GM19463 (cell line): ENCODE measurements at regions not wholly inside any gene's neighbourhood (a gene's known extent, or its start where the extent isn't known, plus 50 kb on each side); places are given as distances from the start of the nearest gene placed in this dataset.

Experiments
- ATAC-seq: cut with Tn5 transposase; IDR thresholded peaks from one replicate; pipeline ENCODE4 v1.9.1; 2021; ENCODE audit warnings: mild to moderate bottlenecking, moderate library complexity; ENCODE audit not compliant: unreplicated experiment

DNA sequence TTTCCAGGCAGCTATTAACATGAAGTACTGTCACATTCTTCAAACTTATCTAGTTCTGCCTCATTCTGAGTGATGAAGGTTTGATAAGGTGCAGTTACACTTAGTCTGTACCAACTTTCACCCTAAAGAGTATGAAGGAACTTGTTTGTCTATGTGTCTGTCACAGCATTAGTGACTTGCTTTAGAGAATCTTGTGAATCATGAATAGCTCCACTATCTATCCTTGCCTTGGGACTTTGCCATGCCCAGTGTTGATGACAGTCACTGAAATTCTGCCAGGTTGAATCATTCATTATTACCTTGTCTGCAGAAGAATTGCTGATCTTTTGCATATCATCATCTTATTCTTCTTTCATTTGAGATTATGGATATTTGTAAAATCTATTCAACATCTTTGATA is 50.9 kb upstream of the A1CF start:
- no peak for ATAC-seq

DNA sequence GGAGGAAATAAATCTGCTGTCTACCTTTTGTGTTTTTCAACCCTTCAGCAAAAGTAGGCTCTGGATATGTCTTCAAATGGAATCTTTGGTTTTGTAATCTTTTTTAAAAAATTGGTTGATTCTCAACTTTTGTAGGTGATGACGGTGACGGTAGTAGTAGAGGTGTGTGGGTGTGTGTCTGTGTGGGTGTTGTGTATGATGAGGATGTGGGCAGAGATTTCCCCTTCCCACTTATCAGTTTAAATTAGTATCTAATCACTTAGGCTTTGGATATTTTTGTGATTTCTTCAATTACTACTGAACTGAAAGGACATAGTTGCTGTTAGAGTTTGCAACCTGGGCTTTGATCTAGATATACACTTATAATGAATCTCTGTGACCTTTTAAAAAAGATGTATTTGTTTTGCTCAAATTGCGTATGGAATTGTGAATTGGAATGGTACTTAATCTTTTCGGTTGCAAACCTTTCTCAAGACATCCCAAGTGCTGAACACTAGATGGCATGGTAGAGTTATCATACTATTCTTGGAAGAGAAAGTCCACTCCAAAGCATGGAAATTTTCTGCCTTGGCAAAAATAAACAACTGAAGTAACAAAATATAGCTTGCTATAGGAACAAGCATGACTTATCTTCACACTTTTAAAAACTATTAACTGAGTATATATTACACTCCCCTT is 51.9 kb upstream of the A1CF start:
- ATAC-seq = no peak

DNA sequence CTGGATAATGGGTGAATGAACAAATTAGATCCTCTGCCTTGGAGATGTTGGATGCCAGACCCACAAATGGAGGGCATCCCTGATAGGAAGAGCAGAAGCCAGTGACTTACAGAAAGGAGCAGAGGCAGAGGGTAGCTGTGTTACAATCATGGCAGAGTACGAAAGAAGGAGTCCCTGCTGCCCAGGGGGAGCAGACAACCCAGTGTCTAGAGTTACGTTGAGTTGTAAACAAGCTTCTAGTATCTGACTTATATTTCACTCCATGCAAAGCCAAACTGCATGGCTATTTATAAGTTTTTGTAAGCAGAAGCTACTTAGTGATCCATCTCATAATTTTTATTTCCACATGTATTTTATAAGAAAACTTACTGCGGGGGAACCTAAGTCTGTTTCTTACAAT is 56.2 kb upstream of the A1CF start:
- no peak for ATAC-seq

DNA sequence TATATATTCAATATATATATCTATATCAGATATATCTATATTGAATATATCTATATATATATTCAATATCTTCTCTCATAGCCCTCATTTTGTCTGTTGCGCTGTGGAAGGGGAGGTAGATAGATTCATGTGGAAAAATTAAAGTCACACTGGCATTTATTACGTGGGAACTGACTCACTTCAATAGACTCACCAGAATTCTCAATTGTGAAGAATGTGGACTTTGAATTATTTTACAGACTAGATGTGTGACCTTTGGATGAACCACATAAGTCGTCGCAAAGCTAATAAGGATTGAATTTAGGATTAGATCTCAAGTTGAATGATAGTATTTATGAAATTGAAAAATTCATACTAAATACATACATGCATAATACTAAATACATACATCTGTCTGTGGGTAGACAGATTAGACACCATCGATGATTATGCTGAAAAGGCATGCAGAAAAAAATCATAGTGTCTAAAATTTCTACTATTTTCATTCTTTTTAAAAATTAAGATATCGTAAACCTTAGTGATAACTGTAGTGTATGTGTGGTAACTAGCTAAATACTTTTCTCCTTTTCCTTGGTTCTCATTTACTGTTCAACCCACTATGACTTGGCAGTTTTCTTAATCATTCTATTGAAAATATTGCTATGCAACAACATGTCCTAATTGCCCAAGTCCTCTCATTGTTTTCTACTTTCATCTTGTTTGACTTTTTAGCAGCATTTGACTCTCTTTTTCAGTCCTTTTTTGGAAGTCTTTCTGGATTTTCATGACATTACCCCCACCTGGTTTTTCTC is 61.8 kb upstream of the A1CF start:
- no peak for ATAC-seq

DNA sequence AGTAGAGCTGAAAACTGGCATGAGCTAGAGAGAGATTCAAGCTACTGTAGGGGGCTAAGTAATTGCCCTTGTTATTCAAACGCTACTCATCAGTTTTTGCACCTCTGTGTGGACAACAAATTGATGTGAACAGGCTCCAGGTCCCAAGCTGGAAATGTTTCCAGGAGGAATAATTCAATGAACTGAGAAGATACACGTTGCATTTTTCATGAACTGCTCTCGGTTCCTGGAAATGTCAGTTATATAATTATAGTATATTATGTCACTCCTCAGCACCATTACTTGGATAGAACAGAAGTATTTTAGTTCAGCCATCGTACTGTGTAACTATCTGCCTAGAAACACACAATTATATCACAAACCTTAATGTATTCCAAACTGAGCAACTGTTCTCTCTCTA is 65.9 kb upstream of the A1CF start:
- no peak for ATAC-seq

DNA sequence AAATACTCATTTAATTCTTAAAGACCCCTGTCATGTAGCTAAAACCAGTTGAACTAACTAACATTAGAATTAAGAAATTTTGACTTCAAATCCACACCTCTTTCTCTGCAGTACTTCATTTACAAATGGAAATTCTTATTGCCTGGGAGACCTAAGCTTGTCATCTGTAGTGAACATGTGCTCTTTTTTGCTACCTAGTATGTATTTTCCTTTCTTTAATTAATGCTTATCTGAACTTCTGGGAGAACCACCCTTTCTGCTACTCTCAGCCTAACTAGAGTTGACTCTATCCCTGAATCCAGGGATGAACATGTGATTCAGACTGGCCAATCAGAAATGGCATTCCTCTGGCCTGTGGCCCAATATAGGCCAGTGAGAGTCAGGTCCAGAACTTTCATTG is 75.9 kb upstream of the A1CF start:
- no peak for ATAC-seq

DNA sequence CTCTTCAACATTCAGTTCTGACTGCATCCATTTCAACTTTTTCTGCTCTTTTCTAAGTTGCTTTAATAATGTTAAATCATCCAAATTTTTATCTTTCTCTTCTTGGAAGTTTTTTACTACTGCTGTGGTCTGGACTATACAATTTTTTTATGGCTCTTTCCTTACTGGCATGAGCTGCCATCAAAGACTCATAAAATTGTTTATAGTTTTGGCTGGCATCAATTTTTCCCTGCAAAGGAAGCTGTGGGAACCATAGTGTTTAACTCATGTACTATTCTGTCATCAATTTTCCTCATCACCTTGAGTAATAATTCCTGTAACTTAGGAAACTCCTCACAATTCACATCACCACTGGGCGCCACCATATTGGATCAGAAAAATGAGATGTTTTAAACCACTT is 77.6 kb upstream of the A1CF start:
- no peak for ATAC-seq

DNA sequence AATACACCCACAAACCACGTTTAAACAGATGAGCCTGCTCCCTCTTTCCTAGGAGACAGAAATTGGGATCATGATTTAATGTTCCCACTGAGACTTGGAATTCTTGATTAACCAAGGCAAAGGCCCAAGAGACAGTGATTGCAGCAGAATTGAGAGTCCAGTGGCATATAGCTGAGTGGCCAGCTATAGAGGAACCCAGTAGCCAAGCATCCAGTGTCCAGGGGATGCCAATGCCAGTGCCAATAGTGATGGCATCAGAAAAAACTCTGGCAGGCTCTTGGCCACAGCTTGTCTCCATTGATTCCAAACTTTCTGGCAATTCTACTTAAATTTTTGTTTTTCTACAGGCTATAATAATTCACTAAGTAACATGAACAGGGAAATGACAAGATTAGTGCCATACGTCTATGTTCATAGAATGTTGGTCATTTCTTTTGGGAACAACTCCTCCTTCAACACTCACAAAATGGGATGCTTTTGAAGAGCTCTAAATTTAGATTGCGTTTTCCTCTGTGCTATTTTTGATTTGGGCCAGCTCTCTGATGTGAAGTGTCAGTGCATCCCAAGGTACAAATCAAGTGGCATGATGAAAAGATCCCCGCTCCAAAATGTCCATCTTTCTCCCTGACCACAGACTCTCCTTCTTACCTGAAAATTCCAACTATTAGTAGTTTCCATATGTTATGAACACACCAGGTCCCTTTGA is 83.1 kb upstream of the A1CF start:
- ATAC-seq = no peak

DNA sequence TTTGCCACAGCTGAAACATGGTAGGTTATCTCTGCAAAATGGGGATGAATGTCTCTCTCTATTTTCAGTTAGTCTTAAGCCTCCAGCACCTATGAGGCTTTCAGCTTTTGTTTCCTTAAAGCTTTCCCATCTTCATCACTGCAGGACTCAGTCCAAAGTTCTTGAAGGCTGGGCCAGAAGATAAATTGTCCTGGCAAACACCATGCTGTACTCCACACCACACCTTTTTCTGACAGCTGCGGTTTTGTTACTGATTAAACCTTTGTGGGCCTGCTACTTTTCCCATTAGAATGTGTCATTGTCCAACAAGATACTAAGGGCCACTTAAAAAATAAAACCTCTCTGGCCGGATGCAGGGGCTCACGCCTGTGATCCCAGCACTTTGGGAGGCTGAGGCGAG is 87.2 kb upstream of the A1CF start:
- peak; percentile 71 for ATAC-seq

DNA sequence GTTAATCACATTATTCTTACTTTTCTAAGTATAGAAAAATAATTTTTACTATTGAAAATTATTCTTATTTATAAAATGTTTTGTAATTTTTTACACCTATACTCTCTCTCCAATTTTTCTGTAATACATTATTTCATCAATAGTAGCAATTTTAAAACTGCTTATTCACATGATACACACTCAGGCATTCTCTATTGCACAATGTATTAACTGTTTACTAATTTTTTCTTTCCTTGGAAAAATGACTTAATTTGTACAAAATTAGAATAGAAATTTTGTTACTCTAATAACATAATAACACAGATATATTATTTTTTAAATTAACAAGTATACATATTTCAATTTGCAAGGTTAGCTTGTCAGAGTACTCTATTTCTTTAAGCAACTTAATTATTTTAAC is 92.9 kb upstream of the PRKG1 start:
- no peak for ATAC-seq

DNA sequence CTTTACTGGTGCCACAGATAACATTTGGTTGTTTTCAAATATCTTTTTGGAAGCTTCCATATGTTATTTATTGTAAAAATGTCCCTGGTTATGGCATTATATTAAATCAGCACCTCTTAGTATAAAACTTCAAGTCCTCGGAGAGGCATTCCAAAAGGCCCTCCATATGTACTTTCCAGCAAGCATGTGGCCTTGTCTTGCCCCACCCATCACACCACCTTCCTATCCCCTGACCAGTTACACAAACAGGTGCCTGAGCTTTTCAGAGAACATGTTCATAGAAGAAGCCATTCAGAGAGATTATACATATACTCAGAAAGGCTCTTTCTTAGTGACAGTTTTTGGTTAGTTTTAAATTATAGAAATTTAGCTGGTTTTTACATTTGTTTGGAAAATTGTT is 92.4 kb upstream of the PRKG1 start:
- ATAC-seq = no peak

DNA sequence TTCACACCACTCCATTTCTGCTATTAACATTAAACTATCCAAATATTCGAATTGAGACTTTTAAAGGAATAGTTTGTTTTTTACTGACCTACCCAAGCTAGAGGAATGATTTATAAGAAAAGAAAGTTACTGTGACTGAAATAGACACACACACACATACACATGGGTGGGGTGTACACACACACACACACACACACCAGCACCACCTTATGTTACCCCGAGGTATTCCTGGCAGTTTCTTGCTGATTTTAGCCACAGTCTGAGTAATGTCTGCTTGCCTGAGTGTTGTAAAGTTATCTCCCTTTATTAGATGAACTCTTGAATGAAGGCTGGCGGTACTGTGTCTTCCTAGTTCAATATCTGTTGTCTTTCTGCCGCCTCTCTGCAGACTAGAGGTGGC is 91.3 kb upstream of the PRKG1 start:
- ATAC-seq = no peak

DNA sequence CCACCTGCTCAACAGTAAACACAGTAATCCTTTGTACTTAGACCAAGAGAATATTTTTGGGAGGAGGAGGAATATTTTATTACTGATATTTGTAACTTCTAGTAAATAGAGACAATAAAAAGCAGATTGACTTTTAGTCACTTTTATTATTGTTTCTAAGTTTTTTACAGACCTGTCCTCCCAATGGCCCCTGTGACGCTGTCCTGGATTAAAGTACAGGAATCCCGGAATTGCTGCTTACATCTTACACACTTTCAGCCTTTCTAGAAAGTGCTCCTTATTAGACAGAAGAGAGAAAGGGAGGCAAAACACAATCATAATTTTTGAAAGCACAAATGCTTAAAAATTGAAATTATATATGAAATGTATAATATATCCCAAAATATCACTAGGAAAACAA is 86.4 kb upstream of the PRKG1 start:
- ATAC-seq = no peak

DNA sequence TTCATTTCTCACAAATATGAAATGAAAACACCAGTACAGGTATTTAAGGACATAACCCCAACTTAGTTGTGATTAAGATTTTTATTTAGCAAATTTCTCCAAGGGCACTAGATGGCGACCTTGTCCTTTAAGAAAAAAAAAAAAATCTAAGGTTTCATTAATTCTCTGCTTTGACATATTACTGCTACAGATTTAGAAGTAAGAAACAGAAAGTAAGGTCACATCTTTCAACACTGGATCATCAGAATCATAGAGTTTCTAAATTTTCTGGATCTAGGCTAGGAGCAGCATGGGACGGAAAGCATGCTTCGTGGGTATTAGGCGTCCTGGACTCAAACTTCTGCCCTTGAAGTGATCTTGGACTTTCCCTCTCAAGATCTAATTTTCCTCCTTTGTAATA is 85.5 kb upstream of the PRKG1 start:
- ATAC-seq = no peak

DNA sequence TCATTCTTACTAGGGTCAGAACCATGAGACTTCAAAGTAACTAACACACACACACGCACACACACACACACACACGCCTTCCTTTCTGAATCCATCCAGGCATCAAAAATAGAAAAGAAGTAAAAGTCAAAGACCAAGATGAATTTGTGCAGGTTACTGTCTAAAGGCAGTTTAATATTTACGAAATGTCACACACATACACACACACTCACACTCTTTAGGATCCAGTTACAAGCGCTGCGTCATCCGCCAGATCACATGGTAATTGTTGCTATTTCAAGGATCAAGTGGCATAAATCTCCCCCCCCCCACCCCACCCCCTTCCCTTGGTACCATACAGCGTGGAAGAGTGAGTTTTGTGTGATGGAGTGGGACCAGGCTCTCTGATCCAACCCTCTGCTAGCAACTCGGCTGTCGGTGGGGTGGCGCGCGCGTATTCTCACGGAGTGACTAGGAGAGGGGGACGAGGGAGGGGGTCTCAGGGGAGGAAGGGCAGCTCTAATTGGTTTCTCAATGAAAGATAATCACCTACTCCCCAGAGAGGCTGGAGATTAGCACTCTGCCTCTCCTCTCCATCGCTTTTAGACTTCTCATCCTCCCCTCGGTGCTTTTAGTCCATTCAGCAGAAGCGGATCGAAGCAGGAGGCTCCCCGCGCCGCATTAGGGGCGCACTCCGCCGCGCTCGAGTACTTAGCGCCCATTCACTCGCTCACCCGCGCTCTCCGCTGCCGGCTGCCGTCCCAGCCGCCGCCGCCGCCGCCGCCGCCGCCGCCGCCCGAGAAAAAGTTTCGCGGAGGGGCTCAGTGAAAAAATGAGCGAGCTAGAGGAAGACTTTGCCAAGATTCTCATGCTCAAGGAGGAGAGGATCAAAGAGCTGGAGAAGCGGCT is 83.5 kb upstream of the PRKG1 start:
- no peak for ATAC-seq

DNA sequence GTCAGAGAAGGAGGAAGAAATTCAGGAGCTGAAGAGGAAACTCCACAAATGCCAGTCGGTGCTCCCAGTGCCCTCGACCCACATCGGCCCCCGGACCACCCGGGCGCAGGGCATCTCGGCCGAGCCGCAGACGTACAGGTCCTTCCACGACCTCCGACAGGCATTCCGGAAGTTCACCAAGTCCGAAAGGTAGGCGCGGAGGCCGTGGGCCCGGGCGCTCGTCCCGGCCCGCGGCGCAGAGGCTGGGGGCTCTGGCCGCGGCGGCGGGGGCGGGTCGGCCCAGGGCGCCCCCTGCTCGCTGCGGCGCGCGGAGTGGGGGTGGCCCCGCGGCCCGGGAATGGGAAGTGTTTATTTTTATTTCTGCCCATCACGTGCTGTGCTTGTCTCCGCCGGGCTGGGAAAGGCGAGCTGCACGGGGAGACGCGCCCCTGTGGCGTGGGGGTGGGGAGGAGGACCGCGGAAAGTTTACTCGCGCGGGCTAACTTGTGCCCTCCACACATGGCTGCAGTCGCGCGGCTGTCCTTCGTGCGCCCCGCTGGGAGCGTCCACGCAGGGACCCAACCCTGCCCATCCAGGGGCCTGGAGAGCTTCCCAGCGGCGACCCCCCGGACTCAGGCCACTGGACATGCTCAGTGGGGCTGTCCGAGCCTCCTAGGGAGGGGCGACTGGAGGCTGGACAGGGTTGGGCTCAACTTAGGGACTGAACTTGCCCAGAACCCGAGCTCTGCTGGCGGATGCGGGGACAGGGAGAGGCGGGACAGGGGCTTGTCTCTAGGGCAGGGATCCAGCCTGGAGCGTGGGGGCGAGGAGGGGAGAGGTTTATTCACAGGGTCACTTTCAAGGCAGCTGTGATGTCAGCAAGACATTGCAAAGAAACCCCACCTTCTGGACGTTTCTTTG is 82.6 kb upstream of the PRKG1 start:
- no peak for ATAC-seq

DNA sequence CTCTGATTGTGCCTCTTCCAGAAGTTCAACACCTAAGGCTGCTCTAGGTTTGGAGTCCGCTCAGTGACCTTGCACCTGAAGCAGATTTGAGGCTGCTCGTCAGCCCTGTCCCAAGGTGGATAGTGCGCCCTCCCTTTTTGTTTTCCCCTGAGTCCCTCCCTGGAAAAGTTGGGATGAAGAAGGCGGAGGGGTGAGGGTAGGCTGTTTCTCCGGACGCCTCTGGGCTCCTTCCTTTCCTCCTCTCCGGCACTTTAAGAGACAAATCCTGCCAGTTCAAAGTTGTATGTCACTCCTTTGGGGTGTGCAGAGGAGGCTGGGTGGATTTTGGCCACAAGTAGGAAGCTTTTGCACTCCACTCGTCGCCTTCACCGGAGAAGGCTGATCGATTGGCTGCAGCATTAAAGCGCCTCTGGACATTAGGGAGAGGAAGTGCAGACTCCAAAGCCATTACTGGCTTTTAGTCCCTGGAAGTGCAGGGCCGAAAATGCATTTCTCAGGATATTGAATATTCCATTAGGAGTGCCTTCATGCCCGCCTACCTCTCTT is 81.9 kb upstream of the PRKG1 start:
- ATAC-seq = no peak

DNA sequence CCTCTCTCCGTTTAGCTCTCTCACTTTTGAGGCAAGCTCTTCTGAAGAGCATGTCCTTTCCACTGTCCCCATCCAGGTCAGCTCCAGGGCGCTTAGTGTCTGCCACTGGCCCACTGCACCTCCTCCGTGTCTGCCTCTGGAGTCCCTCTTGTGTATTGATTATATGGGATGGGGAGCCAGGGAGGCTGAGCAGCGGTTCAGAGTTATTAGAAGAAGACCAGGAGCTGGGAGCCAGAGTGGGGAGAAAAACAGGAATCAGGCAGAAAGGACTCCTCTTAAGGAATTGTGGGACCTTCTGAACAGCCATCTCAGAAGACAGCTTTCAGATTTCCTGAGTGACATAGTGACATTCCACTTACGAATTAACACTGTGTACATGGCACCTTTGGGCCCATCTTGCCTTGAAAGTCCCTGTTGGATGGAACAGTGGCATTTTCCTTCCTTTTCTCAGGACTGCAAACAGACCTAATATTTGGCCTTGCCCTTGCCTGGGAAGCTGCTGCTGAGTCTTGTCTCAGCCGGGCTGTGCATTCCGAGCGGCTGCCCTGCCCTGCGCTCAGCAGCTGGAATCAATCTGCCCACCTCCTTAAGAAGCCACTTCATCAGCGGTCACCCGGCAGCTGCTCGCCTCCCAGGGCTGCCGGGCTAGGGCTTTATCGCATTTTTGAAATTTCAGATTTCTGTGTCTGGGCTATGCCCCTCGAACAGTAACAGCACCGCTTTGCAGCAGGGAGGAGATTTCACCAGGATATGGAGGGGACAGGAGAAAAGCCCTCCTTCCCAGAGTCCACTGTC is 81.1 kb upstream of the PRKG1 start:
- ATAC-seq = no peak

DNA sequence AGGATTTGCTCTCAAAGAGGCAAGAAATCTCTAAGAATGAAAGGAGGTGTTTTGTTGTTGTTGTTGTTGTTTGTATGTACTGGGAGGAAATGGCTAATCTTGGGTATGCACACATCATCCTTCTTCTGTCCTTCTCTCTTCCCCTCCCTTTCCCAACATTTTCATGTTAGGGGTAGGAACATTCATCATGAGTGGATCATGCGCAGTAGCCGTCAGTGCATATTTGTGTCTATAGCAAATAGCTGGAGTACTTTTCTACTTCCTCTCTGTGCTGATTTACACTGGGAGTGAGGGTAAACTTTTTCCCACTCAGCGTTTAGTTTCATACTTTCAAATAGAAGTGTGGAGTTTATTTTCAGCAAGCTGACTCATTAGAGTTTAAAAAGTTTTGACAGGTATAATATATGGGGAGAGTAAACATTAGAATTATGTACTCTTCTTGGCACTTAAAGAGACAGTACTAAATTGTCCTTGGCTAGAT is 80.5 kb upstream of the PRKG1 start:
- ATAC-seq = no peak
